Superior temporal gyrus (tissue), 1 donor: ENCODE measurements at regions not wholly inside any gene's neighbourhood (a gene's known extent, or its start where the extent isn't known, plus 50 kb on each side); places are given as distances from the start of the nearest gene placed in this dataset.
A peak's percentile ranks its signal among the peaks of the same experiment; 100 is the strongest.

ENCODE experiments used
- DNase-seq: peaks from one replicate; pipeline ENCODE4 v3.0.0-alpha.2; 2016; ENCODE audit errors: extremely low spot score

GRCh38 chr2:21281791-21282514 is 158.2 kb downstream of the TDRD15 start:
- DNase-seq, result no peak

GRCh38 chr2:21282515-21282898 is 158.7 kb downstream of the TDRD15 start:
- no peak for DNase-seq

DNA sequence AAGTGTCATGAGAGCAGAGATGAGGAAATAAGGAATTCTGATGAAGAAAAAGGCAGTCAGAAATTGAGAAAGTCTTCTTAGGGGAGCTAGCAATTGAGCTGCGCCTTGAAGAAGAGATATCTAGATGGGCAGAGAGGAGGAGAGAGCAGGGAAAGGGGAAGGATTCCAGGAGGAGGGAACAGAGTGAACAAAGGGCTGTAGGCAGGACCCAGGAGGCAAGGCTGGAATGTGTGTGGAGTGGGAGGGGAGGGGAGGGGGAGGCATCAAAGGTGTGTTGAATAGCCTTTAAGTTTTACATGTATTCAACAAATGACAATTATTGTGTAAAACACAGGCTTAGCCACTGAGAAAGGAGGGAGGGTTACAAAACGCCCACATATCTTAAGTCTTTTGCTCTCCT is 164.5 kb downstream of the TDRD15 start:
- no peak for DNase-seq

DNA sequence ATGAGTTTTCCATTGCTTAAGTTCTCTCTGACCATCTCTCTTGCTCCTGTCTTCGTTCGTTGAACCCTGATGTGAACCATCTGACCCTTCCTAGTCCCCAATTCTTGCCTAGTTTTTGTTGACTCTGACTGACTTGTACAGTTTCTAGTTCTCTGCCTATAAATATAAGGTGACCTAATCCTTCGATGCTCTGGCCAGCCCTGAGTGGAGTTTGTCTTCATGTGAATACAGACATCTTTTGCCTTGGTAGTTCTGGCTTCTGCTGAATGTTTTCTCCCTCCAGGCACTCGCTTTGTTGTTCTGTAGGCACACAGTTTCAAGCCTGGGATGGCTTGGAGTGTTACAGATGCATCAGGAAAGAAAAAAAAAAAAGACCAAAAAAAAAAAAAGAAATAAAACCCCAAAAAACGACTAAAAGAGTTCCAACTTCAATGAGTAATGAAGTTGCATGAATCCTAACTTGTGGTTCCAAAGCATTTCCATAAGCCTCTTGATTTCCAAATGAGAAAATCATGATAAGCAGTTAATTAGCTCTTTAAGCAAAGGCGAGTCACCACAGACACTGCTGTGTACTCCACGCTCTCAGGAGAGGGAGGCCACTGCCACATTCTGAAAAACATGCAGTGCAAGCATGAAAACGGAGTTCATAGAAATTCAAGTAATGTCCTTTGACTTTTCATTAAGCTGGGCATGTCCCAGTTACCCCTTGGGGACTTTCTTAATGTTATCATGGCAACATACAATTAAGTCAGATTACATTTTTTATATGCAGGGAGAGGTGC is 165.2 kb downstream of the TDRD15 start:
- no peak for DNase-seq

- DNase-seq, result no peak
These were observed 165.8 kb downstream of the TDRD15 start for GRCh38 chr2:21289551-21289950.

DNA sequence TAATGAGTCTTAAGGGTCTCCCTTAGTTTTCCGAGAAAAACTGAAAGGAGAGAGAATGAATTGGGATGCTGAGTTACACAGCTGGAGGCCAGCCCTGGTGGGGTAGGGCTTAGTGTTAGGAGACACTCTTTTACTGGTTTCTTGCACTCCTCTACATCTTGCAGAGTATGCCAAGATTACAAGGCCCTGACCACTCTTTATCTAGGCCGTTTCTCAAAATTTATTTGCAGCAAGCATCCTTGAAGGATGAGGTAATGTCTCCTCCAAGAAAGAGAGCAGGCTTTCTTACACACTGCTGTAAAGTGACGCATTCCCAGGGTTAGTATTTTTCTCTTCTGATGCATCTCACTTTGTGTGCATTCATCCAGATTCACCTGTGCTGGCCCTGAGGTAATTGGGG is 166.2 kb downstream of the TDRD15 start:
- DNase-seq, result no peak

- no peak for DNase-seq
These were observed 167.7 kb downstream of the TDRD15 start for GRCh38 chr2:21291426-21291825.

DNA sequence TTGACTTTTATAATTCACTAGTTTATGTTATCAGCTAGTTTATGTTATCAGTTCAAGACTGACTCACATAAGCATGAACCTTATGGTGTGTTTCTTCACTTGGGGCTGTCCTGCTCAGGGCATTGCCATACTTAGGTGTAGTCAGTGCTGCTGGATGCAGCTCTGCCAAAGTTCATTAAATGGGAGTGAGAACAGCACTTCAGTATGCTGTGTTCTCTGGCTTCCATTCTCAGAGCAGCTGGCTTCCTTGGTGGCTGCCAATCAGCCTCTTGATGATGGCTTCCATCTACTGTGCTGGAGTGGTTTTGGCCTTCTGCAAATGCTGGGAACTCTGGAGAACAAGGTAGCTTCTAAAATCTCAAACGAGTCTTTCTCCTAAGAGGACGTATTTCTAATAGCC is 170.7 kb downstream of the TDRD15 start:
- DNase-seq, result no peak

DNA sequence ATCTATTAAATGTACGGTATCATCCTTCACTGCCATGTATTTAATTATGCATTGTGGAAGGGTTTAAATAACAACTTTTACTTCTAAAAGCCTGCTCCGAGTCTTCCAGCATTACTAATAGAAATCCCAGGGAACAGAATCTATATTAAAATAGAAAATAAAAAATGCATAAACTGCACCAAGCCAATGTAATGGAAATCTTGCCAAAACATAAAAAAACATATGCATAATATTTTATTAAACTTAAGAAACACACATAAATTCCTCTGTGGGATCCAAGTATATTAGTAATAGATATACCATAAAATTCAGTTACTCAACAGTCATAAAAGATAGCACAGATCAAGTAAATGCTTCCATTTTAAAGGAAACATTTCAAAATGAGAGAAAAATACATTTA is 175.6 kb downstream of the TDRD15 start:
- DNase-seq, result no peak

DNA sequence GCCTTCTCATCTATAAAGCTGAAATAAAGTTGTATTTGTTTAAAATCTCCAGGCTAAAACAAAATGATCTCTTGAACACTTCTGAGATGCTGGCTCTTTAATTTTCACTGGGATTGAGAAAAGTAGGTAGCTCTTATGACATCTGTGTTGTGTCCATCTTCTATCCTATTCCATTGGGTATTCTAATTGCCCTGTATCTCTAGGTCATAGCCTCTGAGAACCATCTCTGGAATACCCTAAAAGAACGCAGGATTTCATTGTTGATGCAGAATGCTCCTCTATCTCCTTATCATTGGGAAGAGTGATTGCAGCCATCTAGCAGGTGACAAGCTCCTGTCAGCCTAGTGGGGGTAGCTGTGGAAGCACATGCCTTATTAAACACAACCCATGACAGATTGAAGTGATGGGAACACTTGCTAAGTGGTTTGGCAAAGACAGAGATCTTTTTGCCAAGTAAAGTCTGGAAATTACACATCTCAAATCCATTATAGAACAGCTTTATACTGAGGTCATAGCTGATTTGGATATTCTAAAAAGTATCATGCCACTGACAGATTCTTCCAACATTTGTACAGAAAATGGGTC is 178.2 kb downstream of the TDRD15 start:
- DNase-seq, result no peak

DNA sequence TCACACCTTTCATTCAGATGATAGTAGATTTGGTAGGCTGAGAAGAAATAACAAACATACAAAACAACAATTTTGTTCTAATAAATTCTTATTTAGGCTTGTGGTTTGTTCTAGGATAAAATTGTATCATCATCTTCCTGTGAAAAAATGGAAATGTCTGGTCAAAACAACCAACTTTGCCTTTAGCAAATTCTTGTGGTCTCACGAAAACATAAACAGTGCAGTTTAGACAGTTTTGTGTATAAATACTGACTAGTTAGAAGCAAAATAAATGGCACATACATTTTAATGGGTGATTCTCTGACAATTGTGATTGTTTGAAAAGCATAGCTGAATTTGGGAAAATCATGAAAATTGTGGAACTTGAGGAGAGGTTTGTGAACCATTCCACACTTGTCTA is 180.1 kb downstream of the TDRD15 start:
- no peak for DNase-seq

DNA sequence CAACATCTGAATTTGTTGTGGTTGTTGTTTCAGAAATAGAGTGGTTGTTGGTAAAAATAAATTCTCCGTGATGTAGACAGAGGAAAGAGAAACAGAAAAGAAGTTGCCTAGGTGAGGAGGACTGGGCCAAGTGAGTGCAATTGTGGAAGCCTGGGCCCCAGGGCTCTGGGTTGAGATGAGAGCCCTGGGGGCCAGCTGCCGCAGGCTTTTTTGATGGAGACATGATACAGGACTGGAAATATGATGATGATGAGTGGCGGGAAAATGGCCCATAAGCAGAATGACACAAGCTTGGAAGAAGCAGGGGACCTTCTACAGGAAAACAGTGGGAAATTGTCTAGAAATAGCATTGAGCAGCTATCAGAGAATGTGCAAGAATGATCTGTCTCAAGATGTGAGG is 181.8 kb downstream of the TDRD15 start:
- DNase-seq, result no peak

DNA sequence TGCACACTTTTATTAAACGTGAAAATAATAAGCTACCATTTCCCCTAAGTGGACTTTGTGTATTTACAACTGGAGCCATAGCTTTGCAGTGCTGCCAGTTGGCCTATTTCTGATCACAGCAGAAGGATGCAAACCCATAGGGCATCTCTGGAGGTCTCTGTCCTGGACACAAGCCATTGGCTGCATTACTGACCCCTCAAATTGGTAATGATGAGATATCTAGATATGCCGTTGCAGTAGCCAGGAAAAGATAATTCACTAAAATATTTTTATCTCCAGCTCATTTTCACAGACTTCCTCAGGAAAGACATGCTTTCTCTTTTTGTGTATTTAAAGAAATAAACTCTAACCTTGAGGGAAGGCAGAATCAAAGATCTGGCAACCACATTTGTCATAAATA is 182.5 kb downstream of the TDRD15 start:
- no peak for DNase-seq

- no peak for DNase-seq
These were observed 183.3 kb downstream of the TDRD15 start for GRCh38 chr2:21307037-21307436.

DNA sequence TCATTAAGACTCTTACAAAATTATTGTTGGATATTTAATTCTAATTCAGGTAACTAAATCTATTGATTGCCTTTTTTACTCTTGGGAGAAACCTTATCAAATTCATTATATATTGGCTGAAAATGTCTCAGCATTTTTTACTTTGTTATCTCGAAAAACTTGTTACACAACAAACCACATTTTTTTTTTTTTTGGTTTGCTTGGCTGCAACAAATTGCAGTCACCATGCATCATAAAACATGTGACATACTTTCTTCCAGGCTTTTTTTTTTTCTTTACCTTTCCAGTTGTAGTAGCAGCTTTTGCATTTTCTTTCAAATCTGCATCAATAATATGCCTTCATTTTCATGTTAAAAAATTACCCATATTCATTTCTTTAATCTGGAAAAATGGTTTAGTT is 186.7 kb downstream of the TDRD15 start:
- DNase-seq, result no peak

GRCh38 chr2:21314322-21314835 is 190.6 kb downstream of the TDRD15 start:
- peak; percentile 38 for DNase-seq

GRCh38 chr2:21317131-21317530 is 193.4 kb downstream of the TDRD15 start:
- DNase-seq, result peak; percentile 94

DNA sequence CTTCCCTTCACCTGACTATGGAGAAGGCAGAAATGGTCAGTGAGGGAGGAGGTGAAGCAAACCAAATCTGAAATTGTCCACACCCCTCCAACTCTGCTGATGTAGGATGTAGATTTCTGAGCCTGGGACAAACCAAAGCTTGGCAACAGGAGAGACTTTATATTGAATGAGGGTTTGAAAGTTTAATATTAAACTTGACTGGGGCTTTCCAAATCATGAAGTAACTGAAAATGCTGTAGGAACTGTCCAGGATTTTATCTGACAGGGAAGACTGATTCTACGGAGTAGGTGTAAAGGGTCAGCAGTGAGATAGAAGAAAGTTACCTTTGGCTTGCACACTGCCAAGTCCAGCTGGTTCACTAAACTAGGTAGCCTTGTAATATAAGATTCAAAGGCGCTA is 194.5 kb downstream of the TDRD15 start:
- no peak for DNase-seq

DNA sequence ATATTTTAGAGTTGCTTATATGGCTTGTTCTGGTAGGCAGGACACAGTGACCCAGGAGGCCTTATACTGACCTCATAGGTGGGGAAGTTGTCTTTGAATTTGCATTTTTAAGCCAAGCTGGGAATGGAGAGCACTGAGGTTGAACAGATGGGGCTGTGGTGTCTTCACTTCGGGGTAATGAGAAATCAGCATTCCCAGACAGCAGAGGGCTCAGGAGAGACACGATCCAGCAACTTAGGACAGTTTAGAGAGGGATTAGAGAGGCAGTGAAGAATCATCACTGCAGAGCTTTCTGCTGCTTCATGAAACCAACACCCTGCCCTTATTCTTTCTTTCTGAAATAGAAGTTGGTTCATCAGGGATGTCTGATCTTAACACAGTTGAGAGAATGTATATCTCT is 202.4 kb downstream of the TDRD15 start:
- DNase-seq, result no peak

GRCh38 chr2:21328177-21328576 is 204.4 kb downstream of the TDRD15 start:
- no peak for DNase-seq

DNA sequence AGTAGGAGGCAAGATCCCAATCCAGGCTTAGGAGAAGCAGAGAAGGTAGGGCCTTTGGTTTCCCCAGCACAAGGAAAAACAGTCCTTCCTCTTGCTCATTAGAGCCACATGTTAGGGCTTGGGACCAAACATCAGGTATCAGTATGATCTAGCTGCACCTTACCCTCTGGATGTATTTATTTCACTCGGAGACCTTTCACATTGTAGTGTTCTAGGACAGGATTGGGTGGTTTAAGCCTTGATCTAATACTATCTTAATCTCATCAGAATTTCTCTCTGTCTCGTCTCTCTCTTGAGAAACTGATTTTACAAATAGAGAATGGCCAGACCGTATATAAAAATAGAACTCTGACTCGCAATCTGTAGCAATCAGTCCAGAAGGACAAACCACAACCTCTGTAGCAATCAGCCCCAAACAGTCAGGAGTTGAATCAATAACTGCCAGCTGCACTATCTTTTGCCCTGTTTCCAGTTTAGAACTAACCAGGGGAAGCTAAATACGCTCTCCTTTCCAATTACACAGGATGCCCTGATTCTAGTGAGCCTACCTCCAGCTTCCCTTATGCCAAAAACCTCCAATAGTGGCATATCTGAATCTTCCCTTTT is 207.1 kb downstream of the TDRD15 start:
- DNase-seq, result no peak

DNA sequence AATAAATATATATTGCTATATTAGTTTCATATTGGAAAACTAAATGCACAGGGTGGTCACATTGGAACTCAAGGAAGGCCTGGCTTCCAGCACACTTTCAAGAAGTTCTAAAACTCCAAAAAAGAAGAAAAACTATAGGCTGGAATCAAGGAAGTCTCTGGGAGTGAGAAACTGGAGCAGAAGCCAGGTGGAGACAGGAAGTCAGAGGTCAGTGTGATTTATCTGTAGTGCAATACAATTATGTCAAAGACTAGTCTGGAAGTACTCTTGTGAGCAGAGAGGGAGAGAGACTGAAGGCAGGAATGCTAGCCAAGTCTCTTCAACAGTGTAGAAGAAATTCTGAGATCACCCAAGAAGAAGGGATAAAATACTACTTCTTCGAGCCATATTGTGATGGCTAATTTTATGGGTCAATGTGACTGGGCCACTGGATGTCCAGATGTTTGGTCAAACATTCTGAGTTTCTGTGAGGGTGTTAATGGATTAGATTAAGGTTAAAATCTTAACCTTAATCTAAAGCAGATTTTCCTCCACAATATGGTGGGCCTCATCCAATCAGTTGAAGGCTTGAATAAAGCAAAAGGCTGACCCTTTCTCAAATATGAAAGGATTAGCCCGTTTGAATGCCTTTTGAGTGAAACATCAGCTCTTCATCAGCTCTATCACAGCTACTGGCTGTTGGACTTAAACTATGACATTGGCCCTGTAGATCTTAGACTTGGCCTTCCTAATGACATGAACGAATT is 208.0 kb downstream of the TDRD15 start:
- no peak for DNase-seq
